HL-60 (cell line): ENCODE measurements at regions not wholly inside any gene's neighbourhood (a gene's known extent, or its start where the extent isn't known, plus 50 kb on each side); places are given as distances from the start of the nearest gene placed in this dataset.

ENCODE experiments used
- DNase-seq, 2 experiments: peaks; one replicate each; pipeline ENCODE4 v3.0.0-alpha.2; 2010 to 2020; ENCODE audit warnings: low read depth in 1 of 2, low spot score in 1 of 2
- H3K27ac ChIP-seq: fragments of 250-450 bp; sonication (Bioruptor Pico); replicated peaks from 2 replicates; pipeline ENCODE4 v1.5.1; 2020; ENCODE audit warnings: mild to moderate bottlenecking, moderate library complexity
- H3K27me3 ChIP-seq: fragments of 250-450 bp; sonication (Bioruptor Pico); 2 replicates; pipeline ENCODE4 v1.5.1; 2021; ENCODE audit warnings: mild to moderate bottlenecking, moderate library complexity; ENCODE audit not compliant: insufficient read depth, poor library complexity, severe bottlenecking
- H3K4me3 ChIP-seq: replicated peaks from 2 replicates; pipeline ENCODE4 v1.5.1; 2011; ENCODE audit warnings: mild to moderate bottlenecking, control low read depth, low read length; ENCODE audit not compliant: insufficient read depth
- GABPA ChIP-seq: IDR thresholded peaks from 2 replicates; pipeline ENCODE4 v1.6.1; 2012; ENCODE audit warnings: low read depth
- POLR2AphosphoS5 ChIP-seq: IDR thresholded peaks from 2 replicates; pipeline ENCODE4 v1.6.1; 2012; ENCODE audit warnings: low read depth
- SPI1 ChIP-seq: IDR thresholded peaks from 2 replicates; pipeline ENCODE4 v1.6.1; 2012; ENCODE audit warnings: low read depth, mild to moderate bottlenecking, borderline replicate concordance
- TF ChIP-seq, protein P1 (sequence below): IDR thresholded peaks from 2 replicates; pipeline ENCODE4 v1.6.1; 2012; ENCODE audit warnings: low read depth; ENCODE audit not compliant: insufficient replicate concordance
- TF ChIP-seq, protein P2 (sequence below): IDR thresholded peaks from one replicate; pipeline ENCODE4 v1.5.1; 2011; ENCODE audit warnings: low read length, control low read depth, inconsistent platforms; ENCODE audit not compliant: insufficient read depth

DNA sequence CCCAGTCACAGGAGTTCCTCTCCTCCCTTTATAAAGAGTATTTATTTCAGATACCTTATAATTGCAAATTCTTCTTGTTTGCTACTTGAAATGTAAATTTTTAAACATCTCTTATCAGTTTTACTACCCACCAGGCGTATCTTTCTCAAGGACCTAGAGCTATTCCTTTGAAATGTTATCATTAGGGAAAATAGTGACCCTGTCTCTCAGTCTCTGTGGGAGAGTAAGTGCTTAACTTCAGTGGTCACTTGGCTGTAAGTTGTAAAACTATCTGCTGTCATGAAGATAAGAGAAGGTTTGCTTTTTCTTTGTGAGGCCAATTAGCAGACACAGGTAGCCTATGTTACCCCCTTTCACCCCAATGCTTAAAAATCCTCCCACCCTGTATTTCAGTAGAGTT, 241.6 kb downstream of the TACR3 start:
- no peak for DNase-seq
- no peak overlapping the region for H3K4me3 ChIP-seq
- no peaks in the 10 kb centered on the region for H3K27me3 ChIP-seq
- no peak overlapping the region for H3K27ac ChIP-seq
- no peak for TF ChIP-seq GABPA

DNA sequence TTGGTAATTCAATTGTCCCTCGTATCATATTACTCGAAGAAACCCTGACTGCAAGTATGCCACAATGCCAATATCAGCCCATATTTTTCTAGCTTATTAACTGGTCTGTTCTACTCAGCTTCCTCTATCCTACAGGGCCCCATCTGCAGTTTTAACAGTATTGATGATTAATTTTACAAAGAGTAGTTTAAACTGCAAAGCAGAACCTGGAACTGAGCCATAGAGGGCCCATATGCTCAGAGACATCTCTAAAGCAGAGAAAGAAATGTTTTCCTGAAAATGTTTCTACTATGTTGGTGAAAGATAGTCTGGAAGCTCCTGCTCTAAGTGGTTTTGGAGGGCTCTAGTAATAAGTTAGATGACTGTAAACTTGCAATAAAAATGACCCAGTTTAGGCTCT, 259.4 kb upstream of the CENPE start:
- TF ChIP-seq, protein P1, sequence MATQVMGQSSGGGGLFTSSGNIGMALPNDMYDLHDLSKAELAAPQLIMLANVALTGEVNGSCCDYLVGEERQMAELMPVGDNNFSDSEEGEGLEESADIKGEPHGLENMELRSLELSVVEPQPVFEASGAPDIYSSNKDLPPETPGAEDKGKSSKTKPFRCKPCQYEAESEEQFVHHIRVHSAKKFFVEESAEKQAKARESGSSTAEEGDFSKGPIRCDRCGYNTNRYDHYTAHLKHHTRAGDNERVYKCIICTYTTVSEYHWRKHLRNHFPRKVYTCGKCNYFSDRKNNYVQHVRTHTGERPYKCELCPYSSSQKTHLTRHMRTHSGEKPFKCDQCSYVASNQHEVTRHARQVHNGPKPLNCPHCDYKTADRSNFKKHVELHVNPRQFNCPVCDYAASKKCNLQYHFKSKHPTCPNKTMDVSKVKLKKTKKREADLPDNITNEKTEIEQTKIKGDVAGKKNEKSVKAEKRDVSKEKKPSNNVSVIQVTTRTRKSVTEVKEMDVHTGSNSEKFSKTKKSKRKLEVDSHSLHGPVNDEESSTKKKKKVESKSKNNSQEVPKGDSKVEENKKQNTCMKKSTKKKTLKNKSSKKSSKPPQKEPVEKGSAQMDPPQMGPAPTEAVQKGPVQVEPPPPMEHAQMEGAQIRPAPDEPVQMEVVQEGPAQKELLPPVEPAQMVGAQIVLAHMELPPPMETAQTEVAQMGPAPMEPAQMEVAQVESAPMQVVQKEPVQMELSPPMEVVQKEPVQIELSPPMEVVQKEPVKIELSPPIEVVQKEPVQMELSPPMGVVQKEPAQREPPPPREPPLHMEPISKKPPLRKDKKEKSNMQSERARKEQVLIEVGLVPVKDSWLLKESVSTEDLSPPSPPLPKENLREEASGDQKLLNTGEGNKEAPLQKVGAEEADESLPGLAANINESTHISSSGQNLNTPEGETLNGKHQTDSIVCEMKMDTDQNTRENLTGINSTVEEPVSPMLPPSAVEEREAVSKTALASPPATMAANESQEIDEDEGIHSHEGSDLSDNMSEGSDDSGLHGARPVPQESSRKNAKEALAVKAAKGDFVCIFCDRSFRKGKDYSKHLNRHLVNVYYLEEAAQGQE: no peak
- TF ChIP-seq POLR2AphosphoS5 (no peak), SPI1 (no peak), GABPA (no peak)
- TF ChIP-seq, protein P2, sequence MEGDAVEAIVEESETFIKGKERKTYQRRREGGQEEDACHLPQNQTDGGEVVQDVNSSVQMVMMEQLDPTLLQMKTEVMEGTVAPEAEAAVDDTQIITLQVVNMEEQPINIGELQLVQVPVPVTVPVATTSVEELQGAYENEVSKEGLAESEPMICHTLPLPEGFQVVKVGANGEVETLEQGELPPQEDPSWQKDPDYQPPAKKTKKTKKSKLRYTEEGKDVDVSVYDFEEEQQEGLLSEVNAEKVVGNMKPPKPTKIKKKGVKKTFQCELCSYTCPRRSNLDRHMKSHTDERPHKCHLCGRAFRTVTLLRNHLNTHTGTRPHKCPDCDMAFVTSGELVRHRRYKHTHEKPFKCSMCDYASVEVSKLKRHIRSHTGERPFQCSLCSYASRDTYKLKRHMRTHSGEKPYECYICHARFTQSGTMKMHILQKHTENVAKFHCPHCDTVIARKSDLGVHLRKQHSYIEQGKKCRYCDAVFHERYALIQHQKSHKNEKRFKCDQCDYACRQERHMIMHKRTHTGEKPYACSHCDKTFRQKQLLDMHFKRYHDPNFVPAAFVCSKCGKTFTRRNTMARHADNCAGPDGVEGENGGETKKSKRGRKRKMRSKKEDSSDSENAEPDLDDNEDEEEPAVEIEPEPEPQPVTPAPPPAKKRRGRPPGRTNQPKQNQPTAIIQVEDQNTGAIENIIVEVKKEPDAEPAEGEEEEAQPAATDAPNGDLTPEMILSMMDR: no peak
- no peak for DNase-seq
- Histone ChIP-seq H3K27ac (no peak overlapping the region), H3K27me3 (no peaks in the 10 kb centered on the region), H3K4me3 (no peak overlapping the region)

DNA sequence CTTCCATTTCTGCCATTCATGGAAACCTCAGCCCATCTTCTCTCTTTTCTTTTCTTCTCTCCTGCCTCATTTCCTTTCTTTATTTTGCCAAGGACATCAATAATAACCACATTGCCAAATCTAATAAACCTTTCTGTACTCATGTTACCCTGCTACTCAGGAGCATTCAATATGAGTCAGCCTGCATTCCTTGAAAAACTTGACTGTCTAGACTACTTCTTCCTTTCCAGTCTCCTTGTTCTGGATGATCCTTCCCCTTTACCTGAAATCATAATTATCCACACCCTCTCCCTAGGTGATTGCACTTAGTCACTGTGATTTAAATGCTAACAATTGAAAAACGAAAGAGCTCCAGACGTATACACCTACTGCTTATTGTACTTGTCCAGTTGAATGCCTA, 253.2 kb upstream of the CENPE start:
- DNase-seq: no peak
- TF ChIP-seq, protein P1: no peak
- TF ChIP-seq POLR2AphosphoS5 (no peak), GABPA (no peak), SPI1 (no peak)
- TF ChIP-seq, protein P2: no peak
- no peak overlapping the region for H3K27ac ChIP-seq
- H3K27me3 ChIP-seq: no peaks in the 10 kb centered on the region
- H3K4me3 ChIP-seq: no peak overlapping the region

DNA sequence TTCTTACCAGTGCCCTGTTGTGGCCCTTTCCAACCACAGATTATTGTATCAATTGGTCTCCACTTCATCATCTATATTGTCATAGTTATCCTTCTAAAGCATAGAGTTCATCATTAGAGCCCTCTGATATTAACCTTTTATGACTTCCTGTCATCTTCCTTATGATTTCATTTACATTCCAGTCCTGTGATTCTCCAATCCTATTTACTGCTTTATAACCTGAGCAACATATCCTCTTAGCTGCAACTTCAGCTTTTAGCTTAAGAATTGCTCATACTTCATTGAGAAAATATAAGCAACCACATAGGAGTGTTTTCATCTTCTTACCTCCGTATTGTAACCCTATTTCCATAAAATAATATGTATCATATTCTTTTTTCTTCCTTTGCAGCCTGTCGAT, 252.6 kb upstream of the CENPE start:
- TF ChIP-seq GABPA: no peak
- TF ChIP-seq, protein P2: no peak
- TF ChIP-seq, protein P1: no peak
- Histone ChIP-seq H3K4me3 (no peak overlapping the region), H3K27ac (no peak overlapping the region), H3K27me3 (no peaks in the 10 kb centered on the region)
- no peak for DNase-seq
